GM19328 (cell line): ENCODE measurements at regions not wholly inside any gene's neighbourhood (a gene's known extent, or its start where the extent isn't known, plus 50 kb on each side); places are given as distances from the start of the nearest gene placed in this dataset.

Experiments
- ATAC-seq: cut with Tn5 transposase; IDR thresholded peaks from one replicate; pipeline ENCODE4 v1.9.1; 2021; ENCODE audit warnings: mild to moderate bottlenecking, moderate library complexity; ENCODE audit not compliant: unreplicated experiment

DNA sequence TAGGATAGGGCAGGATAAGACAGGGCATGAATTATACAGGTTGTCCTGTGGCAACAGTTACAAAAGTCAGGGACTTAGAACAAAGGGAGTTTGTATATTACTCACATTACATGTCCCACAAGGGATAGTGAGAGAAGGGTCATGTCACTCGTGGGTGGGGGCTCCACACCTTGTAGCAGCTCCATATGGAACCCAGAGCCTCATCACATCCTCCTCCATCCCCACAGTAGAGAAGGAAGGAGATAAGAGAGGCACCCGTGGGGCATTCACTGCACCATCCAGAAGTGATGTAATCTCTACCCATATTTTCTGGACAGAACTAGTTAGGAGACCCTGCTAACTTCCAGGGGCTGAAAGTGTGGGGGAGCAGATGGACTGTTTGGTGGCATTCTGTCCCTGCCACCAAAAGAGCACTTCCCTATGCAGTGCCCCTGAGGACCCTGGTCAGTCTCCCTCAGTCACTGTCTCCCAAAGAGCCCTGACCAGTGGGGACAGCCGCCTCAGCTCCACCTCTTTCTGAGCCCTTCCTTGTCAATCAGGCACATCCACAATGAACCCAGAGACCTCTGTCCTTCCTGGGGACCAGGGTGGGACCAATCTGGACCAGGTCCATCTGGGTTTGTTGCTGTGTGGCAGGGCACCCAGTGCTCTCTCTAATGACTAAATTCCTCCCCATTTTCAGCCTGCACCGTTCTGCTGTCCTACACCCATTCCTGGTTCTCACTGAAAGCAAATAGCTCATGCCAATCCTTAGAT, 154.8 kb upstream of the ETV3 start:
- ATAC-seq = no peak

DNA sequence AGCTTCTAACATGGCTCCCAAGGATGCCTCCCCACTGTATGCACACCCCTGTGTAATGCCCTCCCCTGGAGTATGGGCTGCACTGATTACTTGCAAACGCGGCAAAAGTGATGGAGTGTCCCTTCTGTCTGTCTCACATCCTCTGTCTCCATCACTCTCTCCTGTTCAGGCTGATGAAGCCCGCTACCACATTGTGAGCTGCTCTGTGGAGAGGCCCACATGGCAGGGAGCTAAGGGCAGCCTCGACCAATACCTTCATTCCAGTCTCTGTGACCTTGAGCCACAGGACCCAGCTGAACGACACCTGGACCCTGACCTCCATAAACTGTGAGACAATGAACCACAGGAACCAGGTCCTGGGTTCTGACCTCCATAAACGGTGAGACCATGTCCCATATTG, 154.1 kb upstream of the ETV3 start:
- ATAC-seq = no peak

DNA sequence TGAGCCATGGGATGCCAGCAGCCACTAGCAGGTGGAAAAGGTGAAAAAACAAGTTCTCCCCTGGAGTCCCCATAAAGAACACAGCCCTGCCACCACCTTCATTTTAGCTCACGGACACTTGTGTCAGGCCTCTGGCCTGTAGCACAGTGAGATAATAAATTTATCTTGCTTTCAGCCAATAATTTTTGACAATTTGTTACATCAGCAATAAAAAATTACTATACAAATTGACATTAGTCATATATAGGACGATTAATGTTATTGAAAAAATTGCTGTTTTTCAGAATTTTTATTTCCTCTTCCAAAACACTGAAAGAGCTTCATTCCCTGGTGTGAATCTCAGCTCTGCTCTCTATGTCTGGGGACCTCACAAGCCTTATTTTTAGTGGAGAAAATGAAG, 152.9 kb upstream of the ETV3 start:
- ATAC-seq = no peak

DNA sequence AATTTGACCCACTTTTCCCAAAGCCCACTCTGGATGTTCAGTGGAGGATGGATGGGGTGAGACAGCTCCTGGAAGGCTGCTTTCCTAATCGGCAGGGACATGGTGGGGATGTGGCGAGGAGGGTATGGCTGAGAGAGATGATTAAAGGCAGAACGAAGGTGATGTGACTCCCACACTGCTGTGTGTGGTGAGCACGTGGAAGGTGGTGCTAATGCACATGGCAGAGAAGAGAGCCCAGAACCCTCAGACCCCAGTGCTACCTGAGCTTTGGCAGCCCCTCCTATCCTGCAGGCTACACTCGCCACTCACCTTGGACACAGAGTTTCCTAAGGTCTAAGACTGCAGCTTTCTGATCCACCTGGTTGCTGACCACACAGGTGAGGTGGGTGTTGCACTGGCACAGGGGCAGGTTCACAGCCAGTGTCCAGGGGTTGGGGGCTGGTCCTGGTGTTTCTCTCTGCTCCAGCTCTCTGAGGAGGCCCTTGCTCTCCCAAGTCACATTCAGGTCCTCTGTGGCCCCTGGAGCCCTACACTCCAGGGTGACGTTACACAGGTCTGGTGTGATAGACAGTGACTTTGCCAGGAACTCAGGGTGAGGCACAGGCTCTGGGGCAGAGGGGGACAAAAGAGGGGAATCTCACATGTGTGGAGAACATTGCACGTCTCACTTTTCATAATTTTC, 151.4 kb upstream of the ETV3 start:
- ATAC-seq = no peak

DNA sequence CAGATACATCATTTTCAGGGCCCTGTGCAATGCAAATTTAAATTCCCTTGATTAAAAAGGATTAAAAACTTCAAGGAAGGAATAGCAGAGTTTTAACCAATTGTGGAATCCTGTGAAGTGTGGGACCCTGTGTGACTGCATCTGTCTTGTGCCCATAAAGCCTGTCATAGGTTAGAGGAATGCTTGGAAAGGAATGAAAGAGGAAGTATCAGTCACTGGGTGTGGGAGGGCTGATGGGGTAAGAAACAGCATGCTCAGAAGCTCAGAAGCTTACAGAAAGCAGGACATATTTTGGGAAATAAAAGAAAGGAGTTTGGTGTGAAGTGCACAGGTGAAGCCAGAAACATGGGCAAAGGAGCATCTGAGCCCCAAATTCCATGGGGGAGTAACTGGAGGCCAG, 150.8 kb upstream of the ETV3 start:
- no peak for ATAC-seq

DNA sequence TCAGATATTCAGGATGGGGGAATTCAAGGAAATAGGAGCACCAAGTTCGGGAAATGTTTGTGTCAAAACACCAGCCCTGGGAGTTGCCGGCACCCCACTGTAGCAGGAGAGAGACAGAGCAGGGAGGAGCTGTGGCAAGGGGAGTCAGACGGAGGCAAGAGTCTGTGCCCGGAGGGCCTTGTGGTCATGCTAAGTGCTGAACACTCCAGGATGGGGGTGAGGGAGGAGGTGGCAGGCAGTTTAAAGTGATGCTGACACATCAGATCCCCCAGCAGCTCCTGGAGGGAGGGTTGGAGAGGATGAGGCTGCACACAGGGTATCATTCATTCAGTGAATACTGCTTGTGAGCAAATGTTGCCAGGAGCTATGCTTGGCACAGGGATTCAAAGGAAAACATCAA, 150.3 kb upstream of the ETV3 start:
- ATAC-seq = no peak

DNA sequence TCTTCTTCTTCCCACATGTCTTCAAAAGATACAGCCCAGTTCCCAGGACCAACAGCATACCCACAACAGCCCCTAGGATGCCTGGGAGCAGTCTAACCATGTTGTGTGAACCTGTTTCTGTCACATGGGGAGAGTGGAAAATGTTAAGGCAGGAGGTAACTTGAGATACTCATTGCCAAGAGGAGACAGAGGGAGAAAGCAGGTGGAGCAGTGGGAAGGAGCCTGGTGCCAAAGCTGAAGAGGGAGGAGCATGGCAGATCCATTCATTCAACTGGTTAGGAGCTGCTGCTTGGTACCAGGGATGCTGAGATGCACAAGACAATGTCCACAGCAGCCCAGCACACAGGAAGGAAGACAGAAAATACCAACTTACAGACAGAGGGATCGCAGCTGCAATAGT, 149.8 kb upstream of the ETV3 start:
- ATAC-seq = no peak

DNA sequence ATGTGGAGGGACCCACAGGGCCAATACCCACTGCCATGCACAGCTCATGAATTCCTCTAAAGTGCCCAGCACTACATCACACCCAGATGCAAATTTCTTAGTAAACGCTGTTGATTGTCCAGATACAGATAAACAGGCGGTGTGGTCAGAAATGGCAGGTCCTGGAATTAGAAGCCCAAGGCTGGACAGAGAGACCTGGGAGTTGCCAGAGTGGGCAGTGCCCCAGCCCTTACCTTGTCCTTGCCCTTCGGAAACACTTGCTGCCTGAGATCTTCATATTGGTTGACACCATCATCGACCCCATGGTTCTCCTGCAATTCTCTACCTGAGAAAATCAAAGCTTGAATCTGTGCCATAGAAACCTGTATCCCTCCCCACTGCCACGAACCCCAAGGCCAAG, 149.3 kb upstream of the ETV3 start:
- no peak for ATAC-seq

DNA sequence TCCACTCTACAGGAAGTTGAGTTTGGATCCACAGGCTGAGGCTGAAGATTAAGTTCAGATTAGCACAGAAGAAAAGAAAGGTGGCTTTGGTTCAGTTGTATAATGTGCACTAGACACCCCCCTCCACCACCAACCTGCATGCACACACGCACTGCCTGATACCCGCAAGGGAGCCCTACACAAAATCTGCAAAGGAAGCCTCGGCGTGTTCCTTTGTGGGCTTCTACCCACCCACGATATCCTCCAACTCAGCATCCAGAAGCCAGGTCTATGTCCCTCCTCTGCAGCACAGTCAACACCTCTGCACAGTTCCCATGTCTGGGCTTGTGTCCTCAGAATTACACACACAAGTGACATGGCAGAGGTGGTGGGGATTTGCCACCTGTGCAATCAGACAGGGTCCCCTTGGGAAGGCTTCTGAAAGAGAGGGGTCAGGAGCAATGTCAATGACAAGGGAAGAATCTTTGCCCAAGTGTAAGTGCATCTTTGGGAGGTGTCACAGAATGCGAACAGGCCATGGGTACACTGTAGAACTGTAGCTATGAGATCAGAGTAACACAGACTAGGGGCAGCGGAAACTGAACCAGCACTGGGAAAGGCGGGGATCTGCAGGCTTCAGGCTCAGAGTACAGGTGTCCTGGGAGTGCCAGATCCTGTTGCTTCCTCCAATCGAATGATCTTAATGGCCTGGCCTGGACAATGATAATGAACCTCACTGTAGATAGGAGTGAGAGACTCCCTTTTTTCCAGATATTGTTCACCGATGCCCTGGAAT, 148.6 kb upstream of the ETV3 start:
- ATAC-seq = no peak

DNA sequence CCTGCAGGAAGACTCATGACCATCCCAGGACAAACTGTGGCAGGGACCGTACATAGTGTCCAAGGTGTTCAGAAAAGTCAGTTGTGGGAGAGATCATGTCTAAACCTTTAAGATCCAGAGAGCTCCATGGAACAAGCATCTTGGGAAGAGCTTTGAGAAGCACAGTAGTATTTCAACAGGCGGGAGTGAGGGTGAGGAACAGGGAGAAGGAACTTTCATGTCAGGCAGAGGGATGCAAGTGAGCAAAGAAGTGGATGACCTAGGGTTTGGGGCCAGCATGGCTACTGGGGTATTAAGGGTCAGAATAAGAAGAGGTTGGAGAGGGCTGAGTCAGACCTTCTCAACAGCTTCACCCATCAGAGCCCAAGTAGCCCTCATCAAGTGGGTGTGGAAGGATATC, 147.9 kb upstream of the ETV3 start:
- no peak for ATAC-seq

DNA sequence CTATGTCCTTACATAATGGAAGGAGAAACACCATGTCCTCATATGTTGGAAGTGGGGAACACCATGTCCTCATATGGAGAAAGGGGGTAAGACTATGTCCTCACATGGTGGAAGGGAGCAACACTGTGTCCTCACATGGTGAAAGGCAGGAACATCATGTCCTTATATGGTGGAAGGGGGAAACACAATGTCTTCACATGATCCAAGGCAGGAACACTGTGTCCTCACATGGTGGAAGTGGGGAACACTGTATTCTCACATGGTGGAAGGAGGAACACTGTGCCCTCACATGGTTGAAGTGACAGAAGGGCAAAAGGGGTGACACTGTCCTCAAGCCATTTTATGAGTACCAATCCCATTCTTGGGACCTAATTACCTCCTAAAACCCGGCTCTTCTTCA, 146.3 kb upstream of the ETV3 start:
- ATAC-seq = no peak

DNA sequence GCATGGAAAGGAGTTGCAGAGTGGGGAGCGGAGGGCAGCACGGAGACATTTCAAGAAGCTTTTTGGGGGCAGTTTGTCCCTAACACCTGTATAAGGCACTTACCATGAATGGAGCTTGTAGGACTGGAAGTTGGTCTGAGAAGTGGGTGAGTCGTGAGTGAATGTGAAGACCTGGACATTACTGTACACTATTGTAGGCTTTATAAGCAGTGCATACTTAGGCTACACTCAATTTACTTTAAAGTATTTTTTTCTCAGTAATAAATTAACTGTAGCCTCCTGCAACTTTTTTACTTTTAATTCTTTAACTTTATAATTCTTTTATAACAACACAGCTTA, 141.6 kb upstream of the ETV3 start:
- ATAC-seq = no peak

DNA sequence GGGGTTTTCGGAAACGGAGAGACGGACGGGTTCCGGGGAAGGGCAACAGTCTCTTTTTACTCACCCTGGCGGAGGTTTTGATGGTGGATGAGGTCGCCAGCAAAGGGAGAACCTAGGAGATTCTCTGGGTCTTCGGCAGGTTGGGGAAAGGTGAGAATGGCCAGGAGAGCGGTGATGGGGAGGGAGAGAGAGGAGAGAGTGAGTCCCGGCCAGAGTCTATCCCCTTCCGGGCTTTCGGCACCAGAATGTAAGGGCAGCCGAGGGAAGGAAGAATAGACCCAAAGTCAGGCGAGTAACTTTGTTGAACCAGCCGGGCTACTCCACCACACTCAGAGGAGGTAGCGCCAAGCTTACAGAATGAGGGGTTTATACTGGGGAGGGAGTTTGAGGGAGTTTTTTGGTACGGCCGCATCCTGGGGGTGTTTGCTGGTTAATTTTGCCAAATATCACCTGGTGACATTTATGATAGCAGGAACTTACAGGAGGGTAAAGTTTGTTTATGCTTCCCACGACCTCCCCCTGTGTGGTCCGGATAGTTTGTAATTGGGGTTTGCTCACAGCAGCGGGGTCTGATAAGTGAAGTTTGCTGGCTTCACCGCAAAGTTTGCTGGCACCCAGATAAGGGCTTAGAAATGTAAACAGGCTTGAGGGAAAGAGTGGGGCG, 141.1 kb upstream of the ETV3 start:
- ATAC-seq = no peak

DNA sequence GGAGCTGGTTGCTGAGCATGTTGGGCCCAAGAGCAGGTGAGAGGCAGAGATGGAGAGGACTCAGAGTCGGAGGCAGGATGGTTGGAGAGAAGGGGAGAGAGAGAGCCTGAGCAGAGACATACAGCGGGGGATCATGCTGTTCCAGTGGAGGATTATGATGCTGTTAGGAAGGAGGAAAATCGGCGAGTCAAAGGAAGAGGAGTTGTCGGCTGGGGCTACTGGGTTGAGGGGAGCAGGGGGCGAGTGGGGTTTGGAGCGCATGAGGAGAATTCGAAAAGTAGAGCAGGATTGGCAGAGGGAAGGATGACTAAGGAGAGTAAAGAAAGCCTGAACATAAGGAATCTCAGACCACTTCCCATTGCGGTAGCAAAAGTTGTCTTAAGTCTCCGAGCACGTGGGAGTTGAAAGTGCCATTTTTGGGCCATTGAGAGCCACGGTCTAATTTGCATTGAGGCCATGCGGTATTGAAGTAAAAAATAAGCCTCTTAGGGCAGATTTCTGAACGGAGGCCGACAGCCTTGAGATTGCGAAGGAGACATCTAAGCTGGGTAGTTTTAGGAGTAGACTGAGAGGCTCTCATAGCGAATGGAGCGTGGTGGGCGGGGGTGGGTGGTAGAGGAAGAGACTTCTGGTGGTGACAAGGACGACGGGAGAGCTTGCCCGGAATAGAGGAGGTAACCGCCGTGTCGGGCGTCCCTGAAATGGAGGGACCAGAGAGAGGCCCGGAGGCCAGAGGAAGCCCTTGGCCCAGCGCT, 140.4 kb upstream of the ETV3 start:
- ATAC-seq = no peak

DNA sequence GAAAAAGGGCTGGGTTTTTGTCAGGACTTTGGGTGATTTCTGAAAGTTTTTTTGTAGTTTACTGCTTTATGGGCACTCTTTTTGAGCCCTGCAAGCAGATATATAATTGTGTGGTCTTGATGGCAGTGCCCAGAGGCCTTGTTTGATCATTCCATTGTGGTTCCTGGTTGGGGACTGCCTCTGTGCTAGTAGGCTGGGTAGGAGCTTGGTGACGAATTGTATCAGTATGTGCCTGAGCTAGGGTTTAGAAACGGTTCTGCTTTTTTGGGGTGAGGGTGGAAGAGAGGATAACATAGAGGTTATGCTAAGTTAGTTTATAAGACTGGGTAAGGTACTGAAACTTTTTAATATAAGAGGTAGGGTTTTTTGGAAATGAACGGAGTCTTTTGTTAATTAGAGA, 139.7 kb upstream of the ETV3 start:
- ATAC-seq = no peak

DNA sequence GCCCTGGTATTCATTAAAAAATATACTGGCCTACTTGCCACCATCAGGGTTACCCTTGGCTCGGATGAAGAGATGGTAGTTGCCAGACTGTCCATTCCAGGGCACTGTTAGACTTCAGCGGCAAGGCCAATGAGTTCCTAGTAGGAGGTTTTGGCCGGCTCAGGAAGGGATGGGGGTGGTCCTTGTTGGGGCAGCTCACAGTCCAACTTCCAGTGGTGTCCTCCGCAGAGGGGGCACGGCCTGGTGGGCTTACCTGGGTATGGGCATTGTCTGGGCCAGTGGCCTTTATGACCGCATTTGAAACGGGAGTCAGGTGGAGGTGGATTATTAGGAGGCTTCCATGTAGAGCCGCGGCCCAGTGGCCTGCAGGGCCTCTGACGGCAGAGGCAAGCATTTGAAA, 139.1 kb upstream of the ETV3 start:
- ATAC-seq = no peak

DNA sequence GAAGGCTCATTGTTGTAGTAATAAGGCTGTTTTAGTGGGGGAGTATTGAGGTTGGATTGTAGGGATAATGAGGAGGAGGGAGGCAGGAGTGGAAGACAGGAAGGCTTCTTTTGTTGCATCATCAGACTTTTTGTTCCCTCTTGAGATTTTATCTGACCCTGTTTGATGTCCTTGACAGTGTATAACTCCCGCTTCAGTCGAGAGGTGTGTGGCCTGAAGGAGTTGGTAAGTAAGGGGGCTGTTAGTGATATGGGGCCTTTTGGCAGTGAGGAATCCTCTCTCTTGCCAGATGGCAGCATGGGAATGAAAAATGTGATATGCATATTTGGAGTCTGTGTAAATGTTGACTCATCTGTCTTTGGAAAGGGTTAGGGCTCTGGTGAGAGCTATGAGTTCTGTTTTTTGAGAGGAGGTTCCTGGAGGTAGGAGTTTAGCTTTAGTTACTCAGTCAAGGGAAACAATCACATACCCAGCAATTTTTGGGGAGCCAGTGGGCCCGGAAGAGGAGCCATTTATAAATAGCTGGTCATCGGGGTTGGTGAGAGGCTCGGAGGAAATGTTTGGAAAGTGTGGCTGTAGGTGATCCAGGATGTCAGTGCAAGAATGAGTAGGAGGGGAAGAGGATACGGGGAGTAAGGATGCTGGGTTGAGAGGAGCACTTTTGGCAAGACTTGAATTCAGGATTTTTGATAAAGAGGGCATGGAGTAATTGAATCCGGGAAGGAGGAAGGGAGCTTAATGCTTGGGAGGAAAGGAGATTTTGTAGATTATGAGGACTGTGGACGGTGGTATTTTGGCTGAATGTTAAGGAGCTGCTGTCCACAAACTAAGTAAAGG, 136.7 kb upstream of the ETV3 start:
- ATAC-seq = no peak

DNA sequence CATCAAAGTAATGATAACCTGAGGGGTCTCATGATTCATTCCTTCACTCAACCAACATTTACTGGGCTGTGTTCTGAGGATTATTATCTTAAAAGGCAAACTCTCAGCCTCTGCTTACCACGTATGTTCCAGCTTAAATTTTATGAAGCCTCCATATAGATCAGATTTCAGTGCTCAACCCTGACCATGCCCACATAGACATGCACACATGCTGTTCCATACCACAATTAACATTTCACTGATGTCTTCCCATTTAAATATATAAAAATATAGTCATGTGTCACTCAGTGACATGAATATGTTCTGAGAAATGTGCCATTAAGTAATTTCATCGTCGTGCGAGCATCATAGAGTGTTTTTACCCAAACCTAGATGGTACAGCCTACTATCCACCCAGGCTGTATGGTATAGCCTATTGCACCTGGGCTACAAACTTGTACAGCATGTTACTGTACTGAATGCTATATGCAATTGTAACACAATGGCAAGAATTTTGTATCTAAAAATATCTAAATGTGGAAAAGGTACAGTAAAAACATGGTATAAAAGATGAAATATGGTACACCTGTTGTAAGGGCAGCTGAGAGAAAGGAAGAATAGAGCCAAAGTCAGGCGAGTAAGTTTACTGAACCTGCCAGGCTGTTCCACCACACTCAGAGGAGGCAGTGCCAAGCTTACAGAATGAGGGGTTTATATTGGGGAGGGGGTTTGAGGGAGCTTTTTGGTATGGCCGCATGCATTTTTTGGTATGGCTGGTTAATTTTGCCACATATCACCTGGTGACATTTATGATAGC, 134.7 kb upstream of the ETV3 start:
- ATAC-seq = no peak

DNA sequence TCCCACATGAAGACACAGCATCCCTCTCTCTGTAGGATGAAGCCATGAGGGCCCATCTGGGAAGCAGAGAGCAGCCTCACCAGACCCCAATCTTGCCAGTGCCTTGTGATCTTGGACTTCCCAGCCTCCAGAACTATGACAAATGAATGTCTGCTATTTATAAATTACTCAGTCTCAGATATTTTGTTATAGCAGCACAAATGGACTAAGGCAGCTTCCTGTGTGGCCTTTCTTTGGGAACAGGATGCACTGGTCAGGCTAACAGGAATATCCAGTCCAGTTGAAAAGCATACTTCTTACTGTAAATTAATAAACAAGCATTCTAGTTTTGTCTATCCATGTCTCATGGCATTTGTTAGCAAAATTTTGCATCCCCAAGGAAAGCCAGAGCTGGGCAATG, 134.1 kb upstream of the ETV3 start:
- ATAC-seq = no peak
